T47D (cell line): ENCODE measurements at regions not wholly inside any gene's neighbourhood (a gene's known extent, or its start where the extent isn't known, plus 50 kb on each side); places are given as distances from the start of the nearest gene placed in this dataset.

Experiments
- DNase-seq, 2 experiments: peaks; one replicate each; pipeline versions ENCODE4 v3.0.0 to v3.0.0-alpha.2; 2011 to 2012; ENCODE audit warnings: low read depth in 1 of 2, low spot score in 1 of 2
- JUND ChIP-seq: IDR thresholded peaks from 2 replicates; pipeline ENCODE4 v1.6.1; 2012; ENCODE audit warnings: low read depth
- in situ Hi-C: cut with HindIII; loops from 2 replicates; pipeline ENCODE4 v1.10.0; 2016; ENCODE audit warnings: low sequenced_read_pairs, low pct_unique_long_range_greater_than_20kb

GRCh38 chr13:34695063-34695462 is 247.0 kb upstream of the NBEA start:
- TF ChIP-seq JUND, result no peak
- no peak for DNase-seq
- in situ Hi-C loops, result no loop called here

DNA sequence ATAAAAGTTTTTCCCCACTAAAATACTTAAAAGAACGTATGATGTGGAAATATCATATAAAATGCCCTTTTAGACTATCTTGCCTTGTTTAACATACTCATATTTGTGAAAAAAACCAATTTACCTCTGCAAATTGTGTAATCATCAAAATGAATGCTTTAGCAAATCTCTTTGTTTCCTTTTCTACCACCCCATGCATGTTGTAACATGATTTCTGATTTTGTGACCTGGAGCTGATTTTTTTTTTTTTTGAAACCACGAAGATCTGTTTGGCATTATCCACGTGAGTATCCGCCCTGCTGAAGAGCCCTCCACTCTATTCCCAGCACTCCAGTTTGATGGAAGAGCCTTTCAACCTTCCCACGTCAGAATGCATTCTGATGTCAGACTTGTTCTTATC is 245.8 kb upstream of the NBEA start:
- DNase-seq, result no peak
- no peak for TF ChIP-seq JUND
- in situ Hi-C loops, result no loop called here

DNA sequence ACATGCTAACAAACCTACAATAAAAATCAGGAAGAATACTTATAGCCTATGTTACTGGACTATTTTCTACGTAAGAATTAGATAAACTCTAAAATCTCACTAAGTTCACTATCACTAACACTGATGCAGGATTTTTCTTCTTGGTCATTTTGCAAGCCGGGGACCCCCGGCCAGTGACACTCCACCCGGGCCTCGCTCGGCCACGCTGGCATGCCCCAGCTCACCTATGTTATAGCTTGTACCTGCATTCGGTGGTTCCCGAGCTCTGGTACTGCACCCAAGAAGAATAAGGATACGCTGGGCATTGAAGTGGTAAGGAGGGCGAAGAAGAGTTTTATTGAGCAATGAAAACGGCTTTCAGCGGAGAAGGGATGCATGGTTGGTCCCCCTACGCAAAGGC is 245.3 kb upstream of the NBEA start:
- no peak for TF ChIP-seq JUND
- in situ Hi-C loops, result no loop called here
- DNase-seq, result no peak

GRCh38 chr13:34698945-34699344 is 243.1 kb upstream of the NBEA start:
- in situ Hi-C loops, result no loop called here
- no peak for TF ChIP-seq JUND
- DNase-seq, result no peak

DNA sequence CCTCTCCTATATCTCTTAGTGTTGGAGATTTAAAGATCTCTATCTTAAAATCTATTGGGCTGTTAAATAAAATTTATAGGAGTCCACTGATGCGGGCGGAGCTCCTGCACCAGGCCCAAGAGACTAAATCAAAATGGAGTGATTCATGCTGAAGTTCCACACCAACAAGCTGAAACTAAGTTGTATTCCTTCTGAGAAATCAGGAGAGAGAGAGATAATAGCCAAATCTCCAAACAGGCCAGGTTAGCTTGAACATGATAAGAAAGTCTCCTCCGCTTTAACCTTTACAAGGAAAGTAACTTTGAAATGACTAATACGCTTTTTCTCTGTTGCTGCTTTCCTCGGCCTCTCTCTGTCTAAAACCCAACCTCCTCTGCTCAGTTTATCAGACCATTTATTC is 241.9 kb upstream of the NBEA start:
- in situ Hi-C loops, result no loop called here
- no peak for DNase-seq
- no peak for TF ChIP-seq JUND

GRCh38 chr13:34701919-34702318 is 240.2 kb upstream of the NBEA start:
- TF ChIP-seq JUND, result no peak
- no peak for DNase-seq
- in situ Hi-C loops, result no loop called here

DNA sequence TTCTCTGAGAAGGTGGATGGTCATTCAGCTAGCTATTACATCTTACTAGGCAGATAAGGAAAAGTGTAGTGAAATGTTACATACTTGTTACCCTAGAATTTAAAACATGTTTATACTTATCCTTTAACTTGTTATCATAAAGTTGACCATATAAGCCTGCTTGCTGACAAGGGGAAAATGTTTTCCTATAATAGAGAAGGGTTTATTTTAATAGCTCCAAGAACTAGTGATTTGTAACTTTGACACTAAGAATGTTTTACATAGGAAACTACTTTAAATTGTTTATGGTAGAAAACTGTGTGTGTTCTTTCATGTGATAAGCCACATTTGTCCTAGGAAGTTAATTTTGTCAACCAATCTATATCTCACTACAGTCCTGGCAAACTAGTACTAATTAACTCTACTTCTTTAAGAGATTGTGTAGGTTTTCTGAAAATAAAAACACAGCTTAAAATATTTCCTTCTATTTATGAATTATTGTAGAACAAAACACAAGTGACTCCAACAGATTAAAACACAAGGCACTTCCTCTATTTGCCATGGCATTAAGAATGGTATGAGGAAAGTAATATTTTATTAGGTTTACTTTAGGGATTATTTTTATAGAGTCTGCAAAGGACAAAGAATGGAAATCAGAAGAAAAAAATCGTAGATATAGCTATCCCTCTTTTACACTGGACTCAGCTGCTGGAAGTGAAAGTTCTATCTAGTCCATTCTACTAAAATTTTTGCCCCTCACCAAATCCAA is 233.3 kb upstream of the NBEA start:
- TF ChIP-seq JUND, result no peak
- in situ Hi-C loops, result no loop called here
- DNase-seq, result peak in 1 of 2 experiments; percentile 13

GRCh38 chr13:34719060-34719875 is 222.8 kb upstream of the NBEA start:
- no peak for TF ChIP-seq JUND
- DNase-seq, result no peak
- in situ Hi-C loops, result no loop called here

DNA sequence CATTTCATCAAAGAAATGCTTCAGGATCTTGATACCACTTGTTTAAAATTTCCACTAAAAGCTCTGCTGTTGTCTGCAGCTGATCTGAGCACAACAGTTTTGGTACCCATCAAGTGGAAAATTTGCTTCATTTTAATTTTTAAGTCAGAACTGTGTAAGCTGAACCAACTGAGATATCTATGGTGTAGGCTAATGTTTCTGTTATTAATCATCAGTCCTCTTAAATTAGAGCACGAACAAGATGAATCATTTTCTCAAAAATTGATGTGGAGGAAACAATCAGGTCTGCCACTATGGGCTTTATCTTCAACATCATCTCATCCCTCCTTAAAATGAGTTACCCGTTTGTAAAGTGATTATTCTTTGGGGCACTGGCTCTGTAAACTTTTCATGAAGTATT is 221.5 kb upstream of the NBEA start:
- TF ChIP-seq JUND, result no peak
- DNase-seq, result no peak
- in situ Hi-C loops, result no loop called here

GRCh38 chr13:34721631-34722595 is 220.2 kb upstream of the NBEA start:
- DNase-seq, result no peak
- TF ChIP-seq JUND, result no peak
- in situ Hi-C loops, result no loop called here

GRCh38 chr13:34722922-34723321 is 219.1 kb upstream of the NBEA start:
- no peak for TF ChIP-seq JUND
- in situ Hi-C loops, result no loop called here
- no peak for DNase-seq

DNA sequence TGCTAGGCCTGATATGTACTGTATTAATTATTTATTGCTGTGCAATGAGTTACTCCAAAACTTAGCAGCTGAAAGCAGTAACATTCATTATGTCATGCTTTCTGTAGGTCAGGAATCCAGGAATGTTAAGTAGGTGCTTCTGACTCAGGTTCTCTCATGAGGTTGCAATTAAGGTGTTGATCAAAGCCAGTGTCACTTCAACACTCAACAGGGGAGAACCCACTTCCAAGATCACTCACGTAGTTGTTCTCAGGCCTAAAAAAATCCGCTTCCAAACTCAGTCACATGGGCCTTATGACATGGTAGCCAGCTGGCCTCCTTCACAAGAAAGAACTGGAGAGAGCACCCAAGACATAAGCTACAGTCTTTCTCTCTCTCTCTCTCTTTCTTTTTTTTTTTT is 211.1 kb upstream of the NBEA start:
- in situ Hi-C loops, result no loop called here
- DNase-seq, result no peak
- TF ChIP-seq JUND, result no peak
